BLaER1 (cell line): ENCODE measurements at regions not wholly inside any gene's neighbourhood (a gene's known extent, or its start where the extent isn't known, plus 50 kb on each side); places are given as distances from the start of the nearest gene placed in this dataset.
"Not testable (repeated sequence)": the region's sequence is repeated elsewhere in the genome, so short reads cannot be mapped to it uniquely, and the experiment has no call there.

Source experiments
- H3K27ac ChIP-seq: shearing (Covaris generic); formaldehyde crosslinking; 2 replicates; pipeline ENCODE4 v1.8.1; 2022
- H3K27me3 ChIP-seq: shearing (Covaris generic); formaldehyde crosslinking; 2 replicates; pipeline ENCODE4 v1.8.1; 2022
- H3K36me3 ChIP-seq: shearing (Covaris generic); formaldehyde crosslinking; 2 replicates; pipeline ENCODE4 v1.8.1; 2022
- H3K4me1 ChIP-seq: shearing (Covaris generic); formaldehyde crosslinking; 2 replicates; pipeline ENCODE4 v1.8.1; 2022
- H3K4me2 ChIP-seq: shearing (Covaris generic); formaldehyde crosslinking; 2 replicates; pipeline ENCODE4 v1.8.1; 2022
- H3K4me3 ChIP-seq: shearing (Covaris generic); formaldehyde crosslinking; 2 replicates; pipeline ENCODE4 v1.8.1; 2022
- H3K9ac ChIP-seq: shearing (Covaris generic); formaldehyde crosslinking; 2 replicates; pipeline ENCODE4 v1.8.1; 2022
- H3K9me3 ChIP-seq: shearing (Covaris generic); formaldehyde crosslinking; 2 replicates; pipeline ENCODE4 v1.8.1; 2022
- H4K20me1 ChIP-seq: shearing (Covaris generic); formaldehyde crosslinking; 2 replicates; pipeline ENCODE4 v1.8.1; 2022
- Cebpa-rat ChIP-seq: shearing (Covaris generic); IDR thresholded peaks from 2 replicates; pipeline ENCODE4 v1.8.1; 2022

DNA sequence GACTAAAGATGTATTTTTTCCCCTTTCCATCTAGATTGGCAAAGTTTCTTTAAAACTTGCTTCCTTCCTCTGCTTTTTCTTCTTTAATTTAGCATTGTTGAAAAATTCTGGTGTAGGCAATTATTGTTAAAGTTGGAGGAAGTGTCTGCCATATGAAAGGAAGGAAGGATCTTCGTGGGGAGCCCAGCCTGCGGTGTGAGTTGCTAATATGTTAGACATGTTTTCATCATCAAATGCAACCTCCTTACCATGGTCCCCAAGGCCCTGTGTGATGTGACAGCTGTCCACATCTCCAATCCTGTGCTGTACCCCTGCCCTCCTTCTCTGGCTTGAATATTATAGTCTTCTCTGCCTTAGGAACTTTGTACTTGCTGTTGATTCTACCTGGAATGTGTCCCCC lies 81.0 kb upstream of the ZBTB18 start:
- H3K36me3 ChIP-seq, result no peaks in the 10 kb centered on the region
- H3K9me3 ChIP-seq, result no peaks in the 10 kb centered on the region
- peak; percentile 67; the same call in 1 of the 2 replicates for TF ChIP-seq Cebpa-rat
- no peaks in the 10 kb centered on the region for H3K27me3 ChIP-seq
- peak overlapping the region; percentile 74 for H3K4me2 ChIP-seq
- H3K9ac ChIP-seq, result peak overlapping the region; percentile 14; the same call in 1 of the 2 replicates
- peaks cover 72% of the 10 kb centered on the region for H3K4me1 ChIP-seq
- H4K20me1 ChIP-seq, result no peaks in the 10 kb centered on the region
- no peak overlapping the region for H3K4me3 ChIP-seq
- peak overlapping the region; percentile 62 for H3K27ac ChIP-seq

DNA sequence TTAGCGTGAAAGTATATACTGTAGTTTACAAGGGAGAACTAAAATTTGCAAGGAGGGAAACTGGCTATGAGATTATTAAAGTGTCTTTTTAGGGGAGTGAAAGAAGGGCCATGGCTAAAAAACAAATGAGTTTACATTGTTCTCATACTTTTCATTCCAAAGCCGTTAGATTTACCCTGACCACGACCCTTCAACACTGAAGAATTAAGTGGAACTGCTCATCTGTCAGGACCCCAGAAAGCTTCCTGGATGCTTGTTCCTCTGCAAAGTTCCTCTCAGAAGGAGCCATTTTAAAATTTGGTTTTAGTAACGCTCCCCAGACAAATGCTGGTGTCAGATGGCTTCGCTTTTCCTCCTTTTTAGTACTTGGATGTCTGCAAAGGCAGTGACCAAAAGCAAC lies 82.7 kb upstream of the ZBTB18 start:
- Histone ChIP-seq H3K4me1 (peaks cover 56% of the 10 kb centered on the region), H4K20me1 (no peaks in the 10 kb centered on the region), H3K9ac (no peak overlapping the region), H3K27ac (no peak overlapping the region), H3K27me3 (no peaks in the 10 kb centered on the region), H3K4me2 (peak overlapping the region; percentile 74), H3K4me3 (no peak overlapping the region), H3K9me3 (no peaks in the 10 kb centered on the region), H3K36me3 (no peaks in the 10 kb centered on the region)
- TF ChIP-seq Cebpa-rat, result no peak

DNA sequence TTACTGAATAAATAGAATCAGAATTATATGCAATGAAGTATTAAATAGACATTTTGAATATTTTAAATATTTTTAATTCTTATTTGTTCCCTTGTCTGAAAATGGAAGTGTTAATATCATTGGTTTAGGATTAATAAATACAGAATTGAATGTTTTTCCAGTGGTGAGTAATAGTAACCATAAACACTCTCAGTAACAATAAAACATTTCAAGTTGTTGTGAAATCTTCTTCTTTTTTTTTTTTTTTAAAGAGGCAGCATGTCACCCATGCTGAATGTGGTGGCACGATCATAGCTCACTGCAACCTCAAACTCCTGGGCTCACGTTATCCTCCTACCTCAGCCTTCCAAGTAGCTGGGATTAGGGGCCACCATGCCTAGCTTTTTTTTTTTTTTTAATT lies 86.2 kb upstream of the ZBTB18 start:
- Histone ChIP-seq H3K4me2 (no peak overlapping the region), H3K9me3 (no peaks in the 10 kb centered on the region), H3K27ac (no peak overlapping the region), H3K27me3 (no peaks in the 10 kb centered on the region), H3K4me3 (no peak overlapping the region), H4K20me1 (no peaks in the 10 kb centered on the region), H3K36me3 (no peaks in the 10 kb centered on the region), H3K4me1 (peaks cover 27% of the 10 kb centered on the region), H3K9ac (no peak overlapping the region)
- TF ChIP-seq Cebpa-rat, result no peak

DNA sequence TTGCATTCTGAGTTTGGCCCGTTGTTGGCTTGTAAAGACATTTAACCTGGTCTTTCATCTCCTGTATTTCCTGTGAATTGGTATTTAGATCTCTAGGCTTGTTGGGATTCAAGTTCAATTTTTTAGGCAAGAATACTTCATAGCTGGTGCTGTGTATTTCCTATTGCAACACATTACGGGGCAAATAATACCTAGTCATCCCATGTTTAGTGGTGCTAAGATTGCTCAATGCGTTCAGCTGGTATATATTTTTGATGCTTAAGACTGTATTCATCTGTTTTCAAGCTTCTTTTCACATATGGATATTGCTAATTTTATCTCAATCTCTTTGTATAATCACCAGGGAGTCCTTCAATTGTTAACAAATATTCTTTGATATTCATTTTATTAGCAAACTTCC lies 87.5 kb upstream of the ZBTB18 start:
- Histone ChIP-seq H4K20me1 (no peaks in the 10 kb centered on the region), H3K4me1 (peaks cover 13% of the 10 kb centered on the region)
- TF ChIP-seq Cebpa-rat, result no peak

DNA sequence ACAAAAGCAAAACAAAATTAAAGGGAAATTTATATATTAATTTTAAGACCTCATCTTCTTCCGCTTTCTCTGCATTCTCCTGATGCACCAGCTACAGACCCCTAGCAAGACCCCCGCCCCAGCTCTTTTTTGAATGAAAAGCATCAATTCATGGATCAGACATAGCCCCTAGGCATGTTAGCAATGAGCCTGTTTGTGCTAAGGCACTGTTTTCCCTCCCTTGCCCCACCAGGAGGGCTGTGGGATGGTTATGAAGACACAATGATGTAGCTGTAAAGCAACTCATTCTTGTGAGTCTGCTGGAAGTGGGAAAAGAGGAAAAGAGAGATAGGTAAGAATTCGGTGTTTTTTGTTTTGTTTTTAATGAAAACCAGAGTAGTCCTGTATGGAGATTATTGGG lies 88.5 kb upstream of the ZBTB18 start:
- no peaks in the 10 kb centered on the region for H3K36me3 ChIP-seq
- H3K4me3 ChIP-seq, result no peak overlapping the region
- no peaks in the 10 kb centered on the region for H4K20me1 ChIP-seq
- no peaks in the 10 kb centered on the region for H3K9me3 ChIP-seq
- no peak overlapping the region for H3K9ac ChIP-seq
- no peak overlapping the region for H3K4me2 ChIP-seq
- H3K4me1 ChIP-seq, result peaks cover 3% of the 10 kb centered on the region
- H3K27me3 ChIP-seq, result no peaks in the 10 kb centered on the region
- H3K27ac ChIP-seq, result no peak overlapping the region
- TF ChIP-seq Cebpa-rat, result no peak

More for the DNA sequence above, 87.5 kb upstream of the ZBTB18 start:
- Histone ChIP-seq H3K27ac (no peak overlapping the region), H3K4me2 (no peak overlapping the region), H3K4me3 (no peak overlapping the region), H3K36me3 (no peaks in the 10 kb centered on the region), H3K9ac (no peak overlapping the region), H3K27me3 (no peaks in the 10 kb centered on the region), H3K9me3 (no peaks in the 10 kb centered on the region)

DNA sequence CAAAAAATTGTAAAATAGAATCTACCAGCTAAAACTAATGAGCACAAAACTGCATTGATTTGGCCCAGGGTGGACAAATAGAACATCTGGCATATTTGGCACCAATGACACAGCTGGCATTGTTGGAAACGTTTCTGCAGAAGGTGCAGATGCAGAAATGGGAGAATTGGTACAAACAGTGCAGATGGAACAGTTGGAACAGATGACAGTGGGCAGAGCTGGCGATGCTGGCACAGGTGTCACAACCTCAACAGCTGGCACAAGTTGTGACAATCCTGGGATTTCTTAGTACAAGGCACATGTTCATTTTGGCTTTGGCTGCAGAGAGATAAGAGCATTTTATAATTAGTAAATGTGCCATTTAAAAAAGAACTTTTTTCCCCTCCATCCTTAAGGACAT lies 91.1 kb upstream of the ZBTB18 start:
- TF ChIP-seq Cebpa-rat, result no peak
- no peak overlapping the region for H3K4me2 ChIP-seq
- H3K9me3 ChIP-seq, result no peaks in the 10 kb centered on the region
- no peaks in the 10 kb centered on the region for H3K27me3 ChIP-seq
- no peak overlapping the region for H3K9ac ChIP-seq
- H3K4me1 ChIP-seq, result no peaks in the 10 kb centered on the region
- no peaks in the 10 kb centered on the region for H3K36me3 ChIP-seq
- H3K27ac ChIP-seq, result no peak overlapping the region
- no peaks in the 10 kb centered on the region for H4K20me1 ChIP-seq
- no peak overlapping the region for H3K4me3 ChIP-seq

DNA sequence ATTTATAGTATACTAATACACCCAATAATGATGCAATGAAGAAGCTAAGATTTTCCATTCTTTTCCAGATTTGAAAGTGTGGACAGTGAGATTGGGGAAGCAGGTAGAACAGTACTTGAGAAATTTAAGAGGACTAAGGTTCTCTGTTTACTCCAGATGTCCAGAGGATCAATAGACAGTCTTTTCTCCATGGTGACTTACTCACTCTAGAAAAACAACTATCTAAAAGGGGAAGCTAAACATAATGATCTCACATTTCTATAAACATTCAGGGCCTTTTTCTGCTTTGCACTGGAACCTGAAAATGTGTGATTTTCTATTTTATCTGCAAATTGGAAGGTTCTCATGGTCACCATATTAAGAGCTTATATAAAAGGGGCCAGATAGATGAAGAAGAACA lies 93.9 kb upstream of the ZBTB18 start:
- no peaks in the 10 kb centered on the region for H3K9me3 ChIP-seq
- no peak overlapping the region for H3K27ac ChIP-seq
- H4K20me1 ChIP-seq, result no peaks in the 10 kb centered on the region
- H3K9ac ChIP-seq, result no peak overlapping the region
- no peak overlapping the region for H3K4me2 ChIP-seq
- H3K36me3 ChIP-seq, result no peaks in the 10 kb centered on the region
- no peaks in the 10 kb centered on the region for H3K27me3 ChIP-seq
- no peak for TF ChIP-seq Cebpa-rat
- H3K4me3 ChIP-seq, result no peak overlapping the region
- H3K4me1 ChIP-seq, result no peaks in the 10 kb centered on the region

DNA sequence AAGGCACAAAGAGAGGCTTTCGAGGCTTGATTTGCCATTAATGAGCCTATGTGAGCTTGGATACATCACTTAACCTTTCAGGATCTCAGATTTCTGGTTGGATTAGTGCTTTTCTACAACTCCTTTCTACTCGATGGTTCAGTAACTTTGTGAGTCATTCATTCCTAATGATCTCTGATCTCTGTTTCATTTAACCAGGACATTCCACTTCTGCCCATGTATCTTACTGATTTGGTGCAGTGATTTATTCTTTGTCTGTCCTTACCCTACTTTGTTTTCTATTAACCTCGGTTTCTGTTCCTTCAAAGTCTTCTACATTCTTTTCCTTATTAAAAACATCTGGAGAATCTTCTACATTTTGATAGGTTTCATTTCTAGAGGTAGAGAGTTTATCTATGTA lies 94.6 kb upstream of the ZBTB18 start:
- no peaks in the 10 kb centered on the region for H3K9me3 ChIP-seq
- H3K36me3 ChIP-seq, result no peaks in the 10 kb centered on the region
- H3K27me3 ChIP-seq, result no peaks in the 10 kb centered on the region
- no peak overlapping the region for H3K4me2 ChIP-seq
- no peak overlapping the region for H3K9ac ChIP-seq
- no peaks in the 10 kb centered on the region for H3K4me1 ChIP-seq
- H3K27ac ChIP-seq, result no peak overlapping the region
- no peak for TF ChIP-seq Cebpa-rat
- no peaks in the 10 kb centered on the region for H4K20me1 ChIP-seq
- H3K4me3 ChIP-seq, result no peak overlapping the region

DNA sequence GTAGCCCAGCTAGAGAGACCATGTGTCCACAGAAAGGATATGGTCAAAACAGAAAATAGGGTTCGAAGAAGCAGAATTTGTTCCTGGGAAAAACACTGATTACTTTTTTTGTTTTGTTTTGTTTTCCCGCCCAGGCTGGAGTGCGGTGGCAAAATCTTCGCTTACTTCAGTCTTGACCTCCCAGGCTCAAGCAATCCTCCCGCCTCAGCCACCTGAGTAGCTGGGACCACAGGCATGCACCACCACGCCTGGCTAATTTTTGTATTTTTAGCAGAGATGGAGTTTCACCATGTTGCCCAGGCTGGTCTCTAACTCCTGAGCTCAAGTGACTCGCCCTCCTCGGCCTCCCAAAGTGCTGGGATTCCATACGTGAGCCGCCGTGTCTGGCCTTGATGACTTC lies 99.9 kb upstream of the ZBTB18 start:
- not testable (repeated sequence) for H3K4me2 ChIP-seq, H3K9ac ChIP-seq, H3K36me3 ChIP-seq, H3K27me3 ChIP-seq, H3K4me3 ChIP-seq, H4K20me1 ChIP-seq, H3K27ac ChIP-seq, H3K4me1 ChIP-seq, H3K9me3 ChIP-seq

DNA sequence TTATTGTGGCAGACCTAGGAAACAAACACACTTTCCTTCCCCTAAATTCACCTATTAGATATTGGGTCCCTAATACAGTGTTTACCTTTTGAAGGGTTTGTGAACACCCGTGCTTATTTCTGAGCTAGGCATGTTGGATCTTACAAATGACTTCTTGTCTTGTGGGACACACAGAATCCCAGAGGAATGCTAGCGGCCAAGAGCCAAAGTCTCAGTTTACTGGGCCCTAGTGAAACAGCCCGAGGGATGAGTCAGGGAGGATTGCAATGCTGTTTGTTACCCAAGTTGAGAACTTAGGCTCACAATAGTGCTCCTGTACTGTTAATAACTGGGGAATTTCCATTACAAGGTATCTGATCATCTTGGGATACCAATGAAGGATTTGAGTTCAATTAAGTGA lies 100.1 kb upstream of the AKT3 start:
- Histone ChIP-seq H3K9ac (no peak overlapping the region), H3K27ac (no peak overlapping the region), H3K9me3 (no peaks in the 10 kb centered on the region), H4K20me1 (no peaks in the 10 kb centered on the region), H3K4me2 (no peak overlapping the region), H3K4me1 (no peaks in the 10 kb centered on the region), H3K4me3 (no peak overlapping the region), H3K36me3 (no peaks in the 10 kb centered on the region), H3K27me3 (no peaks in the 10 kb centered on the region)
- TF ChIP-seq Cebpa-rat, result no peak

DNA sequence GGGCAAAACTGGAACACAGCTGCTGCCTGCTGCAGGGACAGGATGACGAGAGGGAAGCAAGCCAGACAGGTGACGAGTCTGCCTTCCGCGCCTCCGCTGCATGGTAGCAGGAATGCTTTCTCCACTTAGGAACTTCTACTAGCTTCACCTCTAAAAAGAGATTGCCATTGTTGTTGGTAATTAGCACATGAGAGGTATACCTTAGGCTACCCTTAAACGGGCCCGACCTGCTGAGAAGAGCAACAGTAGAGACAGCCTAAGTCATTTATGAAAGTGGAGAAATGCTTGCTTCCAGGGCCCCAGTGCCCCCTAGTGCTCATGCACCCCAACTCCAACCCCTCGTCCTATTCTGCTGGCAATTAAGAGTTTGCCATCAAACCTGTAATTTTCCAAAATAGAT lies 96.9 kb upstream of the AKT3 start:
- H3K4me2 ChIP-seq, result no peak overlapping the region
- no peaks in the 10 kb centered on the region for H3K36me3 ChIP-seq
- H3K27me3 ChIP-seq, result no peaks in the 10 kb centered on the region
- TF ChIP-seq Cebpa-rat, result no peak
- H4K20me1 ChIP-seq, result no peaks in the 10 kb centered on the region
- H3K4me3 ChIP-seq, result no peak overlapping the region
- H3K27ac ChIP-seq, result no peak overlapping the region
- H3K9me3 ChIP-seq, result no peaks in the 10 kb centered on the region
- no peaks in the 10 kb centered on the region for H3K4me1 ChIP-seq
- no peak overlapping the region for H3K9ac ChIP-seq
